ENCODE measurements at regions not wholly inside any gene's neighbourhood (a gene's known extent, or its start where the extent isn't known, plus 50 kb on each side); places are given as distances from the start of the nearest gene placed in this dataset.

GRCh38 chr2:167767830-167768229 is 479.6 kb downstream of the STK39 start:
- Histone ChIP-seq H3K9me3 (no peaks in the 10 kb centered on the region), H3K36me3 (no peaks in the 10 kb centered on the region), H3K27ac (no peak overlapping the region), H3K27me3 (no peaks in the 10 kb centered on the region), H3K4me3 (no peak overlapping the region), H3K4me1 (no peaks in the 10 kb centered on the region)
- TF ChIP-seq CTCF (IDR thresholded peaks at IDR 0.05) (no peak), POLR2A (IDR thresholded peaks at IDR 0.05) (no peak)
- intact Hi-C loops (cut with DNase I; ENCODE audit: low total_unique reads): no loop called here
- no peak for DNase-seq

GRCh38 chr2:167764772-167765341 is 482.5 kb downstream of the STK39 start:
- no peak for DNase-seq
- TF ChIP-seq CTCF (IDR thresholded peaks at IDR 0.05) (no peak), POLR2A (IDR thresholded peaks at IDR 0.05) (no peak)
- Histone ChIP-seq H3K27me3 (no peaks in the 10 kb centered on the region), H3K4me1 (no peaks in the 10 kb centered on the region), H3K9me3 (no peaks in the 10 kb centered on the region), H3K4me3 (no peak overlapping the region), H3K36me3 (no peaks in the 10 kb centered on the region), H3K27ac (no peak overlapping the region)
- intact Hi-C loops (cut with DNase I; ENCODE audit: low total_unique reads): no loop called here

- intact Hi-C loops (cut with DNase I; ENCODE audit: low total_unique reads): no loop called here
- H3K27me3 ChIP-seq: no peaks in the 10 kb centered on the region
- no peak for DNase-seq
- H3K4me3 ChIP-seq: no peak overlapping the region
- TF ChIP-seq POLR2A (IDR thresholded peaks at IDR 0.05) (no peak), CTCF (IDR thresholded peaks at IDR 0.05) (no peak)
- H3K9me3 ChIP-seq: no peaks in the 10 kb centered on the region
- H3K36me3 ChIP-seq: no peaks in the 10 kb centered on the region
- H3K27ac ChIP-seq: no peak overlapping the region
- H3K4me1 ChIP-seq: no peaks in the 10 kb centered on the region
Measured at GRCh38 chr2:167761465-167762136, 485.8 kb downstream of the STK39 start.

- no peak for DNase-seq
- no peaks in the 10 kb centered on the region for H3K9me3 ChIP-seq
- TF ChIP-seq POLR2A (IDR thresholded peaks at IDR 0.05): no peak
- no peak for TF ChIP-seq CTCF (IDR thresholded peaks at IDR 0.05)
- intact Hi-C loops (cut with DNase I; ENCODE audit: low total_unique reads): no loop called here
- no peak overlapping the region for H3K4me3 ChIP-seq
- no peaks in the 10 kb centered on the region for H3K4me1 ChIP-seq
- H3K27me3 ChIP-seq: no peaks in the 10 kb centered on the region
- H3K27ac ChIP-seq: no peak overlapping the region
- no peaks in the 10 kb centered on the region for H3K36me3 ChIP-seq
Measured at GRCh38 chr2:167759531-167759930, 487.9 kb downstream of the STK39 start.

GRCh38 chr2:167758292-167758691 is 489.1 kb downstream of the STK39 start:
- Histone ChIP-seq H3K4me3 (no peak overlapping the region), H3K27ac (no peak overlapping the region), H3K9me3 (no peaks in the 10 kb centered on the region), H3K36me3 (no peaks in the 10 kb centered on the region), H3K4me1 (no peaks in the 10 kb centered on the region), H3K27me3 (no peaks in the 10 kb centered on the region)
- no peak for DNase-seq
- intact Hi-C loops (cut with DNase I; ENCODE audit: low total_unique reads): no loop called here
- no peak for TF ChIP-seq CTCF (IDR thresholded peaks at IDR 0.05)
- TF ChIP-seq POLR2A (IDR thresholded peaks at IDR 0.05): no peak
